ENCODE measurements at regions not wholly inside any gene's neighbourhood (a gene's known extent, or its start where the extent isn't known, plus 50 kb on each side); places are given as distances from the start of the nearest gene placed in this dataset.
"Not testable (repeated sequence)": the region's sequence is repeated elsewhere in the genome, so short reads cannot be mapped to it uniquely, and the experiment has no call there.

- DNase-seq (ENCODE audit: low spot score) = no peak
Measured at GRCh38 chr7:112678626-112679025, 111.6 kb downstream of the TMEM168 start.

- DNase-seq (ENCODE audit: low spot score) = not testable (repeated sequence)
Measured at GRCh38 chr7:112689466-112690177, 100.6 kb downstream of the TMEM168 start.

- no peak for DNase-seq (ENCODE audit: low spot score)
Measured at GRCh38 chr7:112692333-112692732, 97.9 kb downstream of the TMEM168 start.

GRCh38 chr7:112697211-112697610 is 93.0 kb downstream of the TMEM168 start:
- DNase-seq (ENCODE audit: low spot score) = not testable (repeated sequence)

- DNase-seq (ENCODE audit: low spot score) = no peak
Measured at GRCh38 chr7:112699725-112700513, 90.3 kb downstream of the TMEM168 start.

- no peak for DNase-seq (ENCODE audit: low spot score)
Measured at GRCh38 chr7:112701456-112701855, 88.7 kb downstream of the TMEM168 start.

GRCh38 chr7:112707655-112708054 is 82.5 kb downstream of the TMEM168 start:
- no peak for DNase-seq (ENCODE audit: low spot score)

- DNase-seq (ENCODE audit: low spot score) = no peak
Measured at GRCh38 chr7:112708236-112708635, 82.0 kb downstream of the TMEM168 start.

All from ureter (tissue), 1 donor.